Activated CD8-positive, alpha-beta T cell treated with anti-CD3 and anti-CD28 coated beads for 36 hours (primary cell): ENCODE measurements at regions not wholly inside any gene's neighbourhood (a gene's known extent, or its start where the extent isn't known, plus 50 kb on each side); places are given as distances from the start of the nearest gene placed in this dataset.

ENCODE experiments used
- ATAC-seq: fragments of 200-7000 bp; cut with Tn5 transposase; one replicate; pipeline ENCODE4 v1.10.0; 2021; ENCODE audit warnings: mild to moderate bottlenecking, moderate library complexity
- CTCF ChIA-PET: fragments of 350-600 bp; sonication (Branson Sonifier 250); formaldehyde crosslinking; loops from one replicate; lab custom pipeline; 2021; ENCODE audit warnings: antibody characterized with exemption; lab: Charles Lee
- POLR2A ChIA-PET: fragments of 350-600 bp; sonication (Branson Sonifier 250); formaldehyde crosslinking; loops from one replicate; lab custom pipeline; 2021; ENCODE audit warnings: antibody characterized with exemption; lab: Charles Lee
- DNase-seq: peaks from one replicate; pipeline ENCODE4 v3.0.0-alpha.2; 2020
- H3K27ac Mint-ChIP-seq: one replicate; pipeline ENCODE4 v1.8.0; 2021; ENCODE audit warnings: mild to moderate bottlenecking, mixed read lengths
- H3K27me3 Mint-ChIP-seq: one replicate; pipeline ENCODE4 v1.8.0; 2021; ENCODE audit warnings: mixed read lengths
- H3K36me3 Mint-ChIP-seq: one replicate; pipeline ENCODE4 v1.8.0; 2021; ENCODE audit warnings: low read depth, mixed read lengths
- H3K4me1 Mint-ChIP-seq: one replicate; pipeline ENCODE4 v1.8.0; 2021; ENCODE audit warnings: low read depth, mixed read lengths
- H3K4me3 Mint-ChIP-seq: one replicate; pipeline ENCODE4 v1.8.0; 2021; ENCODE audit warnings: mild to moderate bottlenecking, moderate library complexity, mixed read lengths
- H3K9me3 Mint-ChIP-seq: one replicate; pipeline ENCODE4 v1.8.0; 2021; ENCODE audit warnings: mixed read lengths
- intact Hi-C: fragments of 100-400 bp; cut with micrococcal nuclease; formaldehyde crosslinking; loops from one replicate; pipeline ENCODE4 v1.10.0; 2022
- TF ChIP-seq, protein P1 (sequence below): fragments of 200-600 bp; IDR thresholded peaks from one replicate; pipeline ENCODE4 v1.8.0; 2022; ENCODE audit warnings: antibody characterized with exemption, mild to moderate bottlenecking

DNA sequence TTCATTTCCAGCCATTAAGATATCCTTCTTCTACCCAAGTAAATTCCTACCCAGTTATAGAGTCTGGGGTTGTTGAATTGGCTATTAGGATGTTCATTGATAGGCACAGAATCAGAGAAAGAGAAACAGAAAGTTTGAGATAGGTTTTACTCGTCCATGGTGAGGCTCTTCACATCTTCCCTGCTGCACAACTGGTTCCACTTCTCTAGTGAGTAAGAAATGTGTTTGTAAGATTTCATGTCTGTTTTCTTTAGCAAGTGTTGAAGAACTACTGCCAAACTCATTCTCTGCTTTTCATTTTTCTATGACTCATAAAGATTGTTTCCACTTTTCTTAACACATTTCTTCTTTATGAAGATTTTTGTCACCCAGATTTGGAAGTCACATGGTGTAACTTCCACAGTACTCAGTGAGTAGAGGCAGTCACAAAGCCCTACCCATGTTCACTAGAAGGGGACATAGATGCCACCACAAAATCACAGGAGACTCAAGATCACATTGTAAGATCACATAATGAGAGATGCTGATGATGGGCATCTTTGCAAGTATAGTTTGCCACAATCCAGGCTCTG lies 152.3 kb downstream of the SNX7 start:
- intact Hi-C loops: no loop called here
- ChIA-PET CTCF (no interaction called here), POLR2A (no interaction called here)
- Mint-ChIP-seq H3K9me3 (peaks cover 10% of the 10 kb centered on the region), H3K4me3 (no peak overlapping the region), H3K27ac (peak overlapping the region; percentile 19), H3K36me3 (peaks cover 5% of the 10 kb centered on the region), H3K4me1 (peaks cover 20% of the 10 kb centered on the region), H3K27me3 (no peaks in the 10 kb centered on the region)
- DNase-seq: no peak
- TF ChIP-seq, protein P1, sequence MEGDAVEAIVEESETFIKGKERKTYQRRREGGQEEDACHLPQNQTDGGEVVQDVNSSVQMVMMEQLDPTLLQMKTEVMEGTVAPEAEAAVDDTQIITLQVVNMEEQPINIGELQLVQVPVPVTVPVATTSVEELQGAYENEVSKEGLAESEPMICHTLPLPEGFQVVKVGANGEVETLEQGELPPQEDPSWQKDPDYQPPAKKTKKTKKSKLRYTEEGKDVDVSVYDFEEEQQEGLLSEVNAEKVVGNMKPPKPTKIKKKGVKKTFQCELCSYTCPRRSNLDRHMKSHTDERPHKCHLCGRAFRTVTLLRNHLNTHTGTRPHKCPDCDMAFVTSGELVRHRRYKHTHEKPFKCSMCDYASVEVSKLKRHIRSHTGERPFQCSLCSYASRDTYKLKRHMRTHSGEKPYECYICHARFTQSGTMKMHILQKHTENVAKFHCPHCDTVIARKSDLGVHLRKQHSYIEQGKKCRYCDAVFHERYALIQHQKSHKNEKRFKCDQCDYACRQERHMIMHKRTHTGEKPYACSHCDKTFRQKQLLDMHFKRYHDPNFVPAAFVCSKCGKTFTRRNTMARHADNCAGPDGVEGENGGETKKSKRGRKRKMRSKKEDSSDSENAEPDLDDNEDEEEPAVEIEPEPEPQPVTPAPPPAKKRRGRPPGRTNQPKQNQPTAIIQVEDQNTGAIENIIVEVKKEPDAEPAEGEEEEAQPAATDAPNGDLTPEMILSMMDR: no peak
- ATAC-seq: peak; percentile 68

GRCh38 chr1:98817821-98818220 lies 156.3 kb downstream of the SNX7 start:
- H3K27ac Mint-ChIP-seq: no peak overlapping the region
- no peak for DNase-seq
- CTCF ChIA-PET: interaction anchor here (1.4 kb wide), 1 partner anchor 11 kb away, joined by 3 read pairs; no protein-coding TSS in a partner anchor
- no peak overlapping the region for H3K4me3 Mint-ChIP-seq
- H3K36me3 Mint-ChIP-seq: no peaks in the 10 kb centered on the region
- ATAC-seq: no peak
- no peaks in the 10 kb centered on the region for H3K9me3 Mint-ChIP-seq
- intact Hi-C loops: no loop called here
- POLR2A ChIA-PET: interaction anchor here (0.7 kb wide), 1 partner anchor 500 kb away, joined by 3 read pairs; no protein-coding TSS in a partner anchor
- H3K4me1 Mint-ChIP-seq: peaks cover 20% of the 10 kb centered on the region
- TF ChIP-seq, protein P1: no peak
- H3K27me3 Mint-ChIP-seq: no peaks in the 10 kb centered on the region

- CTCF ChIA-PET: no interaction called here
- H3K36me3 Mint-ChIP-seq: no peaks in the 10 kb centered on the region
- H3K4me3 Mint-ChIP-seq: no peak overlapping the region
- intact Hi-C loops: no loop called here
- no peak overlapping the region for H3K27ac Mint-ChIP-seq
- H3K4me1 Mint-ChIP-seq: no peaks in the 10 kb centered on the region
- TF ChIP-seq, protein P1: no peak
- DNase-seq: no peak
- no peaks in the 10 kb centered on the region for H3K27me3 Mint-ChIP-seq
- no peaks in the 10 kb centered on the region for H3K9me3 Mint-ChIP-seq
- POLR2A ChIA-PET: no interaction called here
- no peak for ATAC-seq
Observed at GRCh38 chr1:98821379-98821778, 159.9 kb downstream of the SNX7 start.

DNA sequence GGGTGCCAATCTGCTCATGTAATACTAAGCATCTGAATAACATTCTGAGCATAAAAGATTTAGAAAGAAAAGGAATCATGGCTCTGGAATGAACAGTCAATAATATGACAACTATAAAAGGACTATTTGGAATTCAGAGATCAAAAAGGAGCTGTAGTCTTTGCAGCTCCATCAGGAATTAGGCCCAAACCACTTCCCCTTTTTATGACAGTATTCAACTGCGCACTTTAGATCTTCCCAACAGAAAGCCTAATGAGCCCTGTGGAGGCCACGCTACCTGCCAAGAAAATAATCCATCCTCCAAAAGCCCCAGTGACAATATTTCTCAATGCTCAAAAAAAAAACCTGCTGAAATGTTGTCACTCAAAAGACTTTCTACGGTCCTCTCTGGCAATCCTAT lies 163.2 kb downstream of the SNX7 start:
- no peak for ATAC-seq
- peaks cover 1% of the 10 kb centered on the region for H3K9me3 Mint-ChIP-seq
- H3K27ac Mint-ChIP-seq: no peak overlapping the region
- H3K4me1 Mint-ChIP-seq: no peaks in the 10 kb centered on the region
- intact Hi-C loops: no loop called here
- TF ChIP-seq, protein P1: no peak
- ChIA-PET CTCF (no interaction called here), POLR2A (no interaction called here)
- DNase-seq: no peak
- no peak overlapping the region for H3K4me3 Mint-ChIP-seq
- no peaks in the 10 kb centered on the region for H3K36me3 Mint-ChIP-seq
- H3K27me3 Mint-ChIP-seq: no peaks in the 10 kb centered on the region

- TF ChIP-seq, protein P1: no peak
- intact Hi-C loops: no loop called here
- DNase-seq (no peak), ATAC-seq (no peak)
- peaks cover 5% of the 10 kb centered on the region for H3K9me3 Mint-ChIP-seq
- CTCF ChIA-PET: no interaction called here
- H3K27me3 Mint-ChIP-seq: no peaks in the 10 kb centered on the region
- no peaks in the 10 kb centered on the region for H3K4me1 Mint-ChIP-seq
- no peak overlapping the region for H3K27ac Mint-ChIP-seq
- no peaks in the 10 kb centered on the region for H3K36me3 Mint-ChIP-seq
- POLR2A ChIA-PET: no interaction called here
- H3K4me3 Mint-ChIP-seq: no peak overlapping the region
Observed at GRCh38 chr1:98827041-98827440, 165.5 kb downstream of the SNX7 start.
